ENCODE measurements at regions not wholly inside any gene's neighbourhood (a gene's known extent, or its start where the extent isn't known, plus 50 kb on each side); places are given as distances from the start of the nearest gene placed in this dataset.

DNA sequence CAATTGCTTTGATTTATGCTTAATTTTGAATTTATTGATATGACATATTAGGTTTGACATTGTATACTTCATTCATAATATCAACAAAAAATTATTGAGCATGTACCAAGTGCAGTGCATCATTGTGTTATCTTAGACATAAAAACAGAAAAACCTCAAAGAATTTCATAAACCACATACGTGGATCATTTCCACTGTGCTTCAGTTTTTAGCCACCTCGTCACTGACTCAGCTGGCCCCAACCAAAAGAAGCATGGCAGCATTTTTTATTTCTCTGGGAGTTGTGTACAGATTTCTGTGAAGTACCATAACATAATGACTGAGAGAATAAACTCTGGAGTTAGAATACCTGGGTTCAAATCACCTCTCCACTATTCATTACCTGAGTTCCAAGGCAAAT, 95.6 kb upstream of the C1orf87 start:
- TF ChIP-seq, protein P1, sequence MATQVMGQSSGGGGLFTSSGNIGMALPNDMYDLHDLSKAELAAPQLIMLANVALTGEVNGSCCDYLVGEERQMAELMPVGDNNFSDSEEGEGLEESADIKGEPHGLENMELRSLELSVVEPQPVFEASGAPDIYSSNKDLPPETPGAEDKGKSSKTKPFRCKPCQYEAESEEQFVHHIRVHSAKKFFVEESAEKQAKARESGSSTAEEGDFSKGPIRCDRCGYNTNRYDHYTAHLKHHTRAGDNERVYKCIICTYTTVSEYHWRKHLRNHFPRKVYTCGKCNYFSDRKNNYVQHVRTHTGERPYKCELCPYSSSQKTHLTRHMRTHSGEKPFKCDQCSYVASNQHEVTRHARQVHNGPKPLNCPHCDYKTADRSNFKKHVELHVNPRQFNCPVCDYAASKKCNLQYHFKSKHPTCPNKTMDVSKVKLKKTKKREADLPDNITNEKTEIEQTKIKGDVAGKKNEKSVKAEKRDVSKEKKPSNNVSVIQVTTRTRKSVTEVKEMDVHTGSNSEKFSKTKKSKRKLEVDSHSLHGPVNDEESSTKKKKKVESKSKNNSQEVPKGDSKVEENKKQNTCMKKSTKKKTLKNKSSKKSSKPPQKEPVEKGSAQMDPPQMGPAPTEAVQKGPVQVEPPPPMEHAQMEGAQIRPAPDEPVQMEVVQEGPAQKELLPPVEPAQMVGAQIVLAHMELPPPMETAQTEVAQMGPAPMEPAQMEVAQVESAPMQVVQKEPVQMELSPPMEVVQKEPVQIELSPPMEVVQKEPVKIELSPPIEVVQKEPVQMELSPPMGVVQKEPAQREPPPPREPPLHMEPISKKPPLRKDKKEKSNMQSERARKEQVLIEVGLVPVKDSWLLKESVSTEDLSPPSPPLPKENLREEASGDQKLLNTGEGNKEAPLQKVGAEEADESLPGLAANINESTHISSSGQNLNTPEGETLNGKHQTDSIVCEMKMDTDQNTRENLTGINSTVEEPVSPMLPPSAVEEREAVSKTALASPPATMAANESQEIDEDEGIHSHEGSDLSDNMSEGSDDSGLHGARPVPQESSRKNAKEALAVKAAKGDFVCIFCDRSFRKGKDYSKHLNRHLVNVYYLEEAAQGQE (IDR thresholded peaks at IDR 0.05): no peak
- TF ChIP-seq YY1 (IDR thresholded peaks at IDR 0.05) (no peak), GABPA (IDR thresholded peaks at IDR 0.05 in 1 of 2, conservative IDR thresholded peaks at IDR 0.05 in 1 of 2) (no peak), SP1 (IDR thresholded peaks at IDR 0.05) (no peak), FOXA1 (IDR thresholded peaks at IDR 0.05) (no peak)
- TF ChIP-seq, protein P2, sequence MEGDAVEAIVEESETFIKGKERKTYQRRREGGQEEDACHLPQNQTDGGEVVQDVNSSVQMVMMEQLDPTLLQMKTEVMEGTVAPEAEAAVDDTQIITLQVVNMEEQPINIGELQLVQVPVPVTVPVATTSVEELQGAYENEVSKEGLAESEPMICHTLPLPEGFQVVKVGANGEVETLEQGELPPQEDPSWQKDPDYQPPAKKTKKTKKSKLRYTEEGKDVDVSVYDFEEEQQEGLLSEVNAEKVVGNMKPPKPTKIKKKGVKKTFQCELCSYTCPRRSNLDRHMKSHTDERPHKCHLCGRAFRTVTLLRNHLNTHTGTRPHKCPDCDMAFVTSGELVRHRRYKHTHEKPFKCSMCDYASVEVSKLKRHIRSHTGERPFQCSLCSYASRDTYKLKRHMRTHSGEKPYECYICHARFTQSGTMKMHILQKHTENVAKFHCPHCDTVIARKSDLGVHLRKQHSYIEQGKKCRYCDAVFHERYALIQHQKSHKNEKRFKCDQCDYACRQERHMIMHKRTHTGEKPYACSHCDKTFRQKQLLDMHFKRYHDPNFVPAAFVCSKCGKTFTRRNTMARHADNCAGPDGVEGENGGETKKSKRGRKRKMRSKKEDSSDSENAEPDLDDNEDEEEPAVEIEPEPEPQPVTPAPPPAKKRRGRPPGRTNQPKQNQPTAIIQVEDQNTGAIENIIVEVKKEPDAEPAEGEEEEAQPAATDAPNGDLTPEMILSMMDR (IDR thresholded peaks at IDR 0.05; ENCODE audit: low read depth, low read length, missing input control): no peak
